ENCODE measurements at regions not wholly inside any gene's neighbourhood (a gene's known extent, or its start where the extent isn't known, plus 50 kb on each side); places are given as distances from the start of the nearest gene placed in this dataset.
A peak's percentile ranks its signal among the peaks of the same experiment; 100 is the strongest.

DNA sequence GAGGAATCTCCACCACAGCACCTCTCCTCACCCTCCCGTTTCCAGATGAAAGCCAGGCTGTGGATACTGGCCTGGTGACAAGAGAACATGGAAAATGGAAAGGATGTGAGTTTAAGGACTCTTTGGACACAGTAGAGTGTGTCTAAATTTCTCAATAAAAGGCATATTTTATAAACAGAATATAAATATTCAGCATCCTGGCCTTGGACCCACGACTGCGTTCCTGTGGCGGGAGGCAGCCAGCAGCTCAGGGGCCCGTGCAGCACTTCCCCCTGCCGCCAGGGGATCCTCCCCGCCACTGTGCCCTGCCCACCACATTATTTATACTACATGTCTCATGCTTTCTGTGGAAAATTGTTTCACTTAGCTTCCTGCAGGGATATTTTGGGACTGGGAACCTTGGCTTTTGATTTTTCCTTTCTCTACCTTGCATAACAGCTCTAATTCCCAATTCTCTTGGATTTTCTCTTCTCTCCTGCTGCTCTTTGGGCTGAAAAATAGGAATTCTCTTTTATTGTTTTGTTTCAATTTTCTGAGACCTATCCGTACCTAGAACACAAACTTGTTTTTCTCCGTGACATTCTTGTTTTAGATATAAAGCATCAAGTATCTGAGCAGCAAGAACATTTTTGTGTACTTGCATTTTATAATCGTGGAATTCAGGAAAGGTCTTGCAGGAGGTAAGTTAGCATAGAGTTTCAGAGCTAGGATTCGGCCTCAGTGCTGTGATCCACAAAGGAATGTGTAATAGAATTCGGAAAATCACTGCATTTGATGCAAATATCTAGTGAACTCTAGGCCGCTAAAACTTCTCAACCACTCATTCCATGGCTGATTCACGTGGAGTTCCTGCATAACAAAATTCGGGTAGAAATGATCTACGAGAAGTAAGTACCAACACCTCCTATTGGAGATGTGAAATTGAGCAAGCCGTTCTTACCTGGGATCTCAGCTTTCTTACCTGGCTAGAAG lies 107.7 kb upstream of the SPATA13 start:
- DNase-seq = no peak

DNA sequence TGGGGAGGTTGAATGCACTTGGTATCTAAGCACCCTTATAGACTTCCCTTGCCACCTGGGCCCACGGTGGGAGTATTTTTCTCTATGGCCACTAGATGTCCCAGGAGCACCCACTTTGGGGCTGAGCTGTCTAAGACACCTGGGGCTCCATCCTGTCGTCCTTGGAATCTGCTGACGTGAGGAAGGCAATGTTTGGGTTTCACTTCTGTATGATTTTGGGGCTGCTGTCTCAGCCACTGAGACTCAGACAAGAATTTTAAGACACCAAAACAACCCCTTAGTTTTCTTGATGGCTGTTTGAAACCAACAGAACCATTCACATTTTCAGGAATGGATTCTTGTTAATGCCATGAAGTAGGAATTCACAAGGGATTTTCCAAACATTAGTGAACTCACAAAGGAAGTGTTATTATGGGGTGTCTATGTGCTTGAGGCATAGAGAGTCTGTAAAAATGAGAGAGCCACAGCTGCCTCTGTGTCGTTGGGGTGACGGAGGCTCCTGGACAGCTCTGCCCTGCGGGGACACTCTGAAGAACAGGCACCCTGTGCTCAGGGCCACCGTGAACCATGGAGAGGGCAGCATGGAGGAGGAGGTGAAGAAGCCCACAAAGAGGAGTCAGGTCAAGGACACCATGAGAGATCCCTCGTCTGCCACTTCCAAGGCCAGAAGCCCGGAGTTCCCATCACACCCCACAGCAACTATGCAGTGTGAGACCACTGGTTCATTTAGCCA lies 106.8 kb upstream of the SPATA13 start:
- DNase-seq = peak; percentile 67

DNA sequence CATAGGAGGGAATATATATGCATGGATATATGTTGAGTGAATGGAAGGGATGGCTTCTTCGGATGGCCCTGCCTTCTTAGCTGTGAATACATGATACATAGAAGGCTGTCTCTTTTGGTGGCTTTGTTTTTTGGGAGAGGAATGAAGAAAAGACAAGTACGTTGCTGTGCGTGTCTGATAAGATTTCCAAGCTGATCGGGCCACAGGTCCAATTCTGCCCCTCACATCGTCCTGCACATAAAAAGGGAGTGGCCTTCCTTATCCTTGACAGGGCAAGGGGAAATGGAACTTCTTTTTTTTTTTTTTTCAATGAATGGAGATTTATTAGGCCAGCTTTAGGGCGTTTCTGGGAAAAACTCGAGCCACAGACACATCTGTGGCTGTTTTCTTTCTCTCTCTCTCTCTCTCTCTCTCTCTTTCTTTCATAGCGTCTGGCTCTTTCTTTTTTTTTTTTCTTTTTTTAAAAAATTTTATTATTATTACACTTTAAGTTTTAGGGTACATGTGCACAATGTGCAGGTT lies 103.8 kb upstream of the SPATA13 start:
- DNase-seq = no peak

DNA sequence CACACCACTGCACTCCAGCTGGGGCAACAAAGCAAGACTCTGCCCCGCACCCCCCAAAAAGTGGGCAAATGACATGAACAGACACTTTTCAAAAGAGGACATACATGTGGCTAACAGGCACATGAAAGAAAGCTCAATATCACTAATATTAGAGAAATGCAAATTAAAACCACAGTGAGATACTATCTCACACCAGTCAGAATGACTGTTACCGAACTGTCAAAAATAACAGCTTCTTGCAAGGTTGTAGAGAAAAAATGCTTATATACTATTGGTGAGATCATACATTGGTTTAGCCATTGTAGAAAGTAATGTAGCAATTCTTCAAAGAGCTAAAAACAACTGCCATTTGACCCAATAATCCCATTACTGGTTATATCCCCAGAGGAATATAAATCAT lies 99.5 kb upstream of the SPATA13 start:
- DNase-seq = no peak

- DNase-seq = peak; percentile 6
Measured at GRCh38 chr13:24063281-24063877, 97.1 kb upstream of the SPATA13 start.

GRCh38 chr13:24064371-24064770 lies 96.1 kb upstream of the SPATA13 start:
- no peak for DNase-seq

GRCh38 chr13:24065176-24065575 lies 95.3 kb upstream of the SPATA13 start:
- no peak for DNase-seq

- no peak for DNase-seq
Measured at GRCh38 chr13:24066405-24067295, 93.9 kb upstream of the SPATA13 start.

DNA sequence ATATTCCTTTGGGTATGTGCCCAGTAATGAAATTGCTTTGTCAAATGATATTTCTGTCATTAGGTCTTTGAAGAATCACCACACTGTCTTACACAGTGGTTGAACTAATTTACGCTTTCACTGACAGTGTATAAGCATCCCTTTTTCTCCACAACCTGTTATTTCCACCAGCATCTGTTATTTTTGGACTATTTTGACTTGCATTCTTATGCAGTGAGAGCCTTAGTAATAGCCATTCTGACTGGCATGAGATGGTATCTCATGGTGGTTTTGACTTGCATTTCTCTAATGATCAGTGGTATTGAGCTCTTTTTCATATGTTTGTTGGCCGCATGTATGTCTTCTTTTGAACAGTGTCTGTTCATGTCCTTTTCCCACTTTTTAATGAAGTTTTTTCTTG lies 92.0 kb upstream of the SPATA13 start:
- DNase-seq = no peak

GRCh38 chr13:24071016-24071415 lies 89.5 kb upstream of the SPATA13 start:
- DNase-seq = no peak

DNA sequence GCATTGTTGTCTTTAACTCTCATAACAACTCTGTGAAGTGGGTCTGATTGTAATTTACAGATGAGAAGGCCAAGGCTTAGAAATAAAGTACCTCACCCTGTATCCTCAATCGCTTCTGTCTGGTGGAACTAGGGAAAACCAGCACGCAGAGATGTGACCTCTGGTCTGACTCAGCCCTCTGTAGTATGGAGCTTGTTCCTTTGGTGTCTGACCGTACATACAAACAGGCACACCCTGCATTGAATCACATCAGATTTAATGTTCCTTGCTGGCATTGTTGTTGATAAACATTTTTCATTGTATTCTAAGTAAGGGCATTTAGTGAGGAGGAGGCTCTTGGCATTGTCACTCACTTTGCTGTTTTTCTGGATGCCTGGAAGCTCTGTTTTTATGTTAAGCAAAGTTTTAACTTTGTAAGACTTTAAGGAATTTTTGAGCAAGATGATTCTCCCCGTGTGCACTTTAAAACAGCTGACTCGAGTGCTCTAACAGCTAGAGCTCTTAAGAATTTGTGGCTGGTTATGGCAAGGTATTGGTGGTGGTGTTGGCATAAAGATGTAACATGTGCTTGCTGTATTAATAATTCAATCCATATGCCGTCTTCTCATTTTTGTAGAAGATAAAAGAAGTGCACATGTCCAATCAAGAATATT lies 89.0 kb upstream of the SPATA13 start:
- DNase-seq = no peak

- DNase-seq = no peak
Measured at GRCh38 chr13:24073657-24074056, 86.9 kb upstream of the SPATA13 start.

- no peak for DNase-seq
Measured at GRCh38 chr13:24074678-24075077, 85.8 kb upstream of the SPATA13 start.

DNA sequence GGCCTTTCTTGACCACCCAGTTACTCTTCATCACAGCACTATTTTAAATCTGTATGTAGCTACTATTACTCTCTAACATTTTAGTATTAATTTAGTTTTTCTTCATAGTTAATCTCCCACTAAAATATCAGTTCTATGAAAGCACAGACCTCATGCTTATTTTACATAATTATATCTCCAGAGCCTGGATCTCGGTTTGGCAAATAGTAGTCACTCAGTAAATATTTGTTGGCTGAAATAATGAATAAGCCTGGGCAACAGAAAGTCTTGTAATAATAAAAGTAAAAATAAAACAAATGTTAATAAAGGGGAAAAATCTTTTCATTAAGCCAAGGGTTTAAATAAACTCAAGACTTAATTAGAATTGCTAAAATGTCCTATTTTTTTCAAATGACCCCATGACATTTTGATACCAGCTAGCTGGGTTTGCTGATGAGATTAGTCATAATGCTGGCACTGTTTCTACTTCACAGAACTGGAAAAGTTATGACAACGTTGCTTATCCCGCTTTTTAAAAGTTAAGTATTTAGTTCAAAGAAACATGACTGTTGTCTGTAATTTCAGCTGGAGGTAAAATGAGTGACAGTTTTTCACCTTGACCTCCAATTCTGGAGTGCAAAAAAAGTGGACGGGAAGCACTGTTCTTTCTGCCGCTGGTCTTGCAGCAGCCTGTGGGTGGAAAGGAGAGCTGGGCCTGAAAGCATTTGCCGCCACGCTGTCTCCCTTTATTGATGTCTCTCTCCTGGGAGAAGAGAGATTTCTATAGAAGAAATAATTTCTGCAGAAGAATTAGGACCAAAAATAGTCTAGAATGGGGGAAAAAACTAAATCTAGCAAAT lies 85.2 kb upstream of the SPATA13 start:
- no peak for DNase-seq

DNA sequence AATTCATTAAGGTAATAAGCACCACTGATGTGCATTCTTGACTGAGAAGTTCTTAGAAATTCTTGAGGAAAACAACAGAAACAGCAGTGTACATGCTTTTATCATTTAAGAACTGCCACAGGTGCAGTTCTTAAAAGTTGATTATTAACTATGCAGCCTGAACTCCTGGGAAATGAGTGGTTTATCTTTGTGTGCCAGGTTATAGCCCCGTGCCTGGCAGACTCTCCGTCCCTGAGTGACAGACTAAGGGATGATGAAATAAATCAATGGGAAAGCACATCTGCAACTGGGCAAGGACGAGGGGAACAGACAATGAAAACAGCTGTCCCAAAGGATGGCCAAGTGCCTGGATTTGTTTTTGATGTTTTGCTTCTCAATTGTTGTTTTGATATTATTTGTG lies 84.4 kb upstream of the SPATA13 start:
- DNase-seq = no peak

GRCh38 chr13:24076636-24077035 lies 83.9 kb upstream of the SPATA13 start:
- no peak for DNase-seq

GRCh38 chr13:24080134-24080533 lies 80.4 kb upstream of the SPATA13 start:
- DNase-seq = no peak

DNA sequence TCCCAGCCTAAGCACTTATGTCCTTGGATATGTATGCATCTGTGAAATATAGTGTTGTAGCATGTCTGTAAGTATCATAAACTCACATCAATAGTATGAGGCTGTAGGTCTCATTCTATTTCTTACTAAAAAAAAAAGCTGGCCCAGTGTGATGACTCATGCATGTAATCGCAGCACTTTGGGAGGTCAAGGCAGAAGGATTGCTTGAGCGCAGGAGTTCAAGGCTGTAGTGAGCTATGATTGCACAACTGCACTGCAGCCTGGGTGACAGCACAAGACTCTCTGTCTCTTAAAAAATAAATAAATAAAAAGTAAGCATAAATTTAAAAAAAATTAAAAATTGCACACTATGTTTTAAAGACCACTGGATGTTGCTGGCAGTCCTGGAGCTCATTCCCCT lies 79.1 kb upstream of the SPATA13 start:
- DNase-seq = no peak

DNA sequence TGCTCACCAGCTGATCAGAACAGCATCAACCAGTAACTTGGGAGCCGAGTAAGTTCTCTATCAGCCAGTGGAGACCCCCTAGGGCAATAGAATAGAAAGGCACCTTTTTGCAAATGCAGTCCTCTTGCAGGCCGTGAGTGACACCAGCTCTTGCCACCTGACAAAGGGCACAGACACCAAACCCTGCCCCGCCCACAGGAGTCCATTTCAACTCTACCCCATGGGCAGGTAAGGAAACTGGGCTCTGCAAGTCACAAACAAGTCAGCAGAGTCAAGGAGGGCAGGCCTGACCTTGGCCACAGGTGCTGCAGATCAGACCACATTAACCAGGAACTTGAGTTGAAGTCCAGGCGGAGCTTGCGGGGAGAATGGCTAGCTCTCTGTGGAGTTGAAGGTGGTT lies 77.4 kb upstream of the SPATA13 start:
- DNase-seq = no peak

GRCh38 chr13:24083722-24084421 lies 76.6 kb upstream of the SPATA13 start:
- no peak for DNase-seq

All from CD4-positive, alpha-beta T cell treated with Interleukin-6 for 4 hours (primary cell).